ENCODE measurements at regions not wholly inside any gene's neighbourhood (a gene's known extent, or its start where the extent isn't known, plus 50 kb on each side); places are given as distances from the start of the nearest gene placed in this dataset.
"Not testable (repeated sequence)": the region's sequence is repeated elsewhere in the genome, so short reads cannot be mapped to it uniquely, and the experiment has no call there.

DNA sequence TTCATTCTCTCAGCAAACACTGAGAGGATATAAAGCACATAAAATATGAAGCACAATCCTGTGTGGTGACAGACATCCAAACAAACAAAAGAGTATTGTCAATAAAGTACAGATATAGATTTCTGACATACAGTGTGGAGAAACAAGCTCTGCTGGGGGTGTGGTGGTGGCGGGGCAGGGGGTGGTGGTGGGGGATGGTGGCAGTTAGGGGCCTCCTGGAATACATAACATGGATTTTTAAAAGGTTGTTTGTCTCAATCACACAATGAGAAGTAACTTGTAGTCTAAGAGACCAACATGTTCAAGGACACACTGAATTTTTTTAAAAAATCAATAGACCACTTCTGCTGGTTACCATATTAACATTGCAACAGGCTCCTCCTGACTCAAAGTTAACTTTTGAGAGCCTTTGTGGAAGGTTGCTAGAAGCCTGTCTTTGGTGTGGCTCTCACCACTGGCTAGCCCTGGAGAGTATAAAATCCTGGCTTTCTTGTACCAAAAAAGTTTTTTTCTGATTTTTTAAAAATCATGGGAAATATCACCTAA, 1197.4 kb downstream of the SUCLG1 start:
- DNase-seq (ENCODE audit: low read depth), result no peak

DNA sequence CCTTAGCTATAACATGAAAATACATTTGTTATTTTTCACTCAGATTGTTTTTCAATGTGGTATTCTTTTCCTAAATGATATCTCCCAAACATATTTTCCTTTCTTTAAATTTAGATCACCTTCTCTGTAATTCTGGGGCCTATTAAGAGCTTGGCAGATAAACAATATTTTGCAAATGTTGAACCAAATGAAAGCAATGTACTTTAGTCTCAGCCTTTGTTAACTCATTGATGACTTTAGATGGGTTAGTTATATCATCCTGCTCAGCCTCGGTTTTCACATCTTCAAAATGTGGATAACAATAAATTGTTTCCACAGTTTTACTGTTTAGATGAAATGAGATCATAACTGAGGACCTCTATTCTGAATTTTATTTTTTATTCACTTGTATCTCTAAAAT, 1205.2 kb downstream of the SUCLG1 start:
- DNase-seq (ENCODE audit: low read depth), result no peak

DNA sequence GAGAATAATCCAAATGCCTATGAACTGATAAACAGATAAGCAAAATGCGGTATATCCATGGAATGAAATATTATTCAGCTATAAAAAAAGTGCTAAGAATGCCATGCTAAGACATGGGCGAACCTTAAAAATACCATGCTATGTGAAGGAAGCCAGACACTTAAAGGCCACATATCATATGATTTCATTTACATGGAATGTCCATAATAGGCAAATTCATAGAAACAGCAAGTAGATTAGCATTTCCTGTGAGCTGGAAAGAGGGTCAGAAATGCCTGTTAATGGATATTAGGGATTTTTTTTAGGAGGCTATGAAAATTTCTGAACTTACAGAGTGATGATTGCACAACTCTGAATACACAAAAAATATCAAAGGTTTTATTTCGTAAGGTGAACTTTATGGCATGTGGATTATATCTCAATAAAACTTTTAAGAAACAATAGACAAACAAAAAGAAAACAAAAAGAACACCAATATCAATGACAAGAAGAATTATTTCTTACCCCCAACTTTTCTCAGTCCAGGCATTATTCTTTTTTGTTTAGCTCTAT, 1207.7 kb downstream of the SUCLG1 start:
- peak; percentile 41 for DNase-seq (ENCODE audit: low read depth)

DNA sequence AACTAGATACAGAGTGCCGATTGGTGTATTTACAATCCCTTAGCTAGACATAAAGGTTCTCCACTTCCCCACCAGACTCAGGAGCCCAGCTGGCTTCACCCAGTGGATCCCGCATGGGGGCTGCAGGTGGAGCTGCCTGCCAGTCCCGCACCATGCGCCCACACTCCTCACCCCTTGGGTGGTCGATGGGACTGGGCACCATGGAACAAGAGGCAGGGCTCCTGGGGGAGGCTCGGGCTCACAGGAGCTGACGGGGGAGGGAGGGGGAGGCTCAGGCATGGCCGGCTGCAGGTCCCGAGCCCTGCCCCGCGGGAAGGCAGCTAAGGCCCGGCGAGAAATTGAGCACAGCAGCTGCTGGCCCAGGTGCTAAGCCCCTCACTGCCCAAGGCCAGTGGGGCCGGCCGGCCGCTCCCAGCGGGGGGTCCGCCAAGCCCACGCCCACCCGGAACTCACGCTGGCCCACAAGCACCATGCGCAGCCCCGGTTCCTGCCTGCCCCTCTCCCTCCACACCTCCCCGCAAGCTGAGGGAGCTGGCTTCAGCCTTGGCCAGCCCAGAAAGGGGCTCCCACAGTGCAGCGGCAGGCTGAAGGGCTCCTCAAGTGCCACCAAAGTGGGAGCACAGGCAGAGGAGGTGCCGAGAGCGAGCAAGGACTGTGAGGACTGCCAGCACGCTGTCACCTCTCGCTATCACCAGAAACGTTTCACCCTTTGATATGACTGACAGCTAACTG, 1213.1 kb downstream of the SUCLG1 start:
- not testable (repeated sequence) for DNase-seq (ENCODE audit: low read depth)

DNA sequence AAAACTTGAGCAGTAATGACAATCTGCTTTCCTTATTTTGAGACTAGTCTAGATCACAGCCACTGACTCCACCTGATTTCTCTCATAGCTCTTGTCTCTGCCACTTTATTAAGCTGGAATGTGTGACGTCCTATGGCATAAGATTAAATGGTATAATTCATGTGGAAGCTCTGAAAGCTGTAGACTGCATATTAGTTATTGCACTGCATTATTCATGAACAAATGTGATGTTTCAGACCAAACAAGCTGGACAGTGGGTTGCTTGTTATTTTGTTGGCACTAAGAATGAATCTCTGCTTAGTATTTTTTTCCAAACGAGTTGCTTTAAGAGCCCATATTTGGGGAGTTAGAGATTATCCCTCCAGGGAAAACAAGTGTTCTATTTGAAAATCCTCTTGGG, 1218.5 kb downstream of the SUCLG1 start:
- DNase-seq (ENCODE audit: low read depth), result no peak

DNA sequence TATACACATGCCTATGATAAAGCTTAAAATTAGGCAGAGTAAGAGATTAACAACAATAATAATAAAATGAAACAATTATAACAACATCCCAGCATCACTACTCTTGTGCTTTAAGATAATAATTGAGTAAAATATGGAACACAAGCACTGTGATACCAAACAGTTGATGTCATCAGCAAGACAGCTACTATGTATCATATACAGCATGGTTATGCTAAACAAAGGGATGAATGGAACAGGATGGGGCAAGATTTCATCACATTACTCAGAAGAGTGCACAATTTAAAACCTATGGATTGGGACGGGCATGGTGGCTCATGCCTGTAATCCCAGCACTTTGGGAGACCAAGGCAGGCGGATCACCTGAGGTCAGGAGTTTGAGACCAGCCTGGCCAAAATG, 1221.0 kb downstream of the SUCLG1 start:
- DNase-seq (ENCODE audit: low read depth), result no peak

DNA sequence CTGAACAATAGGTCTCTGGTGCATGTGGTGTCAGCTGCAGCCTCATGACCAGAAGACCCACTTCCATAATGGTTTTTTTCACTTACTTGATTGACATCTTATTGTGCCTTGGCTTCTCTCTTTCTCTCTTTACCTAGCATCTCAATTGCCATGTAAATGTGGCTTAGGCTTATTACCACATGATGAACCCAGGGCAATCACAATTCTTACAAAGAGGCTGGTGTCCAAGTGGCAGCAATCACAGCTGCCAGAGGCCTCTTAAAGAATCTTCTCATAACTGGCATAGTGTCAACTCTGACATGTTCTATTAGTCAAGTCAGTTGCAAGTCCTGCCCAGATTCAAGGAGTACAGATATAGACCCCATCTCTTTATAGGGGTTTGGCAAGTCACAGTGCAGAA, 1224.8 kb downstream of the SUCLG1 start:
- no peak for DNase-seq (ENCODE audit: low read depth)

DNA sequence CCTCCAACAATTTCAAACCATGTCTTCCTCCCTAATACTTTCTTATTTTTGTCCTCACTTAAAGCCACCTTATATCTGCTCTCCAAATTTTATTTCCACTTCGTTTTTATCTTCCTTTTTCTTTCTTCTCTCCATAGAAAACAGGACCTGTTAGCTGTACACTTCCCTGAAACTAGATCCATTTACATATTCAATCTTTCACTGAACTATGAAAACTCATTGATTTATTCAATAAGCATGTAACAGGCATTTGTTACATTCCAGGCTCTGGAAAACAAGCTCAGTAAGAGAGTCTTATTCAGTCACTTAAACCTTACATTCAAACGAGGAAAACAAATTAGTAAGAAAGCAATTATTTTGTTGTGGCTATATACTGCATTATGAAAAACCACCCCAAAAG, 1225.3 kb downstream of the SUCLG1 start:
- DNase-seq (ENCODE audit: low read depth), result no peak

DNA sequence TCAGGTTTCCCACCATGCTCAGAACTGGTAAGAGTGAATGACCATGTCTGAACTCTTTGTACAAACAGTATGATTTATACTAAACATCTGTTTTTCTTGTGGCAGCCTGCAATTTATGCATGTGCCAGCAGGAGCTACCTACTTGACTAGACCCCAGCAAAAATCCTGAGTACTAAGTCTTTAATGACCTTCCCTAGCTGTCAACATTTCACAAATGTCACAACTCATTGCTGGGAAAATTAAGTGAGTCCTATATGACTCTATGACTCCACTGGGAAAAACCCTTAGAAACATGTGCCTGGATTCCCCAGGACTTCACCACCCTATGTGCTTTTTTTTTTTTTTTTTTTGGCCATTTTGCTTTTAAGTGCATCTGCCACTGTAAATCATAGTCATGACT, 1225.8 kb downstream of the SUCLG1 start:
- DNase-seq (ENCODE audit: low read depth), result peak; percentile 4

DNA sequence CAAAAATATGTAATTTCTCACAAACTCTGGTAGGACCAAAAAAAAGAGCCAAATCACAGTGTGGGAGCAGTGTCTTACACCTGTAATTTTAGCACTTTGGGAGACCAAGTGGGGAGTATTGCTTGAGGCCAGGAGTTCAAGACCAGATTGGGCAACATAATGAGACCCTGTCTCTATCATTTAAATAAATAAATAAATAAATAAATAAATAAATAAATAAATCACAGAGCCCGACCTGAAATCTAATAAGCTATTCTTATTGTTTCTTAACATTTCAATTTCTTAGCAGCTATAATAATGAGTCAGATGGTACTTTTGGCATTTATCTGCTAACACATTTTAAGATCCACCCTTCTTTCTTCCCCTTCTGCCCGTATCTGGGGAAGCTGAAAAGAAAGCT, 1229.6 kb downstream of the SUCLG1 start:
- DNase-seq (ENCODE audit: low read depth), result no peak

DNA sequence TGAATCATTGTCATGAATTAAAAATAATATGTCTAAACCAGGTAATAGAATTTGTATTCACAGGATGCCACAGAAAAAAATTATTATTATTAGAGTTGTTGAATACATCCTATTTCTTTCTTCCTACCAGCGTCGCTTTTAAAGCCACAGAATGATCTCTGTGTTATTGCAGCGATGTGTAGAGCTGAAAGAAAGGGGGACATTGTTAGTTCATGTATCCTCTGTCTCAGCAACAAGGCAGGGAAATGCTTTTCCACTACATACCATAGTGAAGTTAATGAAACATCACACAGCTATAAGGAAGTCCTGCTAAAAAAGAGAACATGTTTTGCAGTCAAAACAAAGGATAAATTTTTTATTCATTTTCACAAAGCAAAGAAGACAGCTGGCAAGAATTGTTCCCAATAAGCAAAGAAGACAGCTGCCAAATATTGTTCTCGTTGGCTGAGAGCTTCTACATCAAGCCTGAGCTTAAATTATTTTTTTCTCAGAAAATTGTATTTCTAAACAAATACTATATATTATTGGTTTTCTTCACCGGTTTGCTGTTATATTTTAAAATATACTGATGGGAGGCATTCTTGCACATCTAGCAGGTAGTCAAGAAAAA, 1234.4 kb downstream of the SUCLG1 start:
- DNase-seq (ENCODE audit: low read depth), result no peak

DNA sequence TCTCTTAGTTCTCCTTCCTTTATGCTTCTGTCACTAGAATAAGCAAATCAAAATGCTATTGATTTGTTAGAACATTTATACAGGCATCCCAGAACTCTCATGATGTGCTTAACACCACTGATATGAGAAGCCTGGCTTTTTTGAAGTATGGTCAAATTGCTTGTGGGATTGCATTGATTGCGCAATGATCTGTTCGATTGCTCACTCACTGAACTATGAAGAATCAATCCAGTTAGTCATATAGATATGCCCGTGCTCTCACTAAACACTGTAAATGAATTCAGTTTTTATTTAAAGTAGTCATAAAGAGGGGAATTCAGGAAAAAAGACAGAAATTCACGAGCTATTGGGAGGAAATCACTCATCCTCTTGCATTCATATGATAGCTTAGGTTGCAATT, 1237.8 kb downstream of the SUCLG1 start:
- DNase-seq (ENCODE audit: low read depth), result peak; percentile 21

DNA sequence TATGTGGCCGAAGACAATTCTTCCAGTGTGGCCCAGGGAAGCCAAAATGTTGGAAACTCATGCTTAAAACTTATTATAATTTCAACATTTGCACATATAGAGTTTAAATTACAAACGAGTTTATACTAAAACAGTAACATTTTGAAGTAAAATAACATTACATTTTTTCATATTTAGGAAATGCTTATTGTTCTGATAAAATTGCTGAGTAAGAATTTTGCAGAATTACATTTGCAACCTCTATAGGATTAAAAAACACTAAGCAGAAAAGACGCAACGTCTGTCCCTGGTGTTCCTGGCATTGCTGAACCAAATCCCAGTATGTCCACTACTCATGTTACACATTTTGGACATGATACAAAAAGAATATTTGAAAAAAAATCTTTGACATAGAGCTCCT, 1241.2 kb downstream of the SUCLG1 start:
- no peak for DNase-seq (ENCODE audit: low read depth)

DNA sequence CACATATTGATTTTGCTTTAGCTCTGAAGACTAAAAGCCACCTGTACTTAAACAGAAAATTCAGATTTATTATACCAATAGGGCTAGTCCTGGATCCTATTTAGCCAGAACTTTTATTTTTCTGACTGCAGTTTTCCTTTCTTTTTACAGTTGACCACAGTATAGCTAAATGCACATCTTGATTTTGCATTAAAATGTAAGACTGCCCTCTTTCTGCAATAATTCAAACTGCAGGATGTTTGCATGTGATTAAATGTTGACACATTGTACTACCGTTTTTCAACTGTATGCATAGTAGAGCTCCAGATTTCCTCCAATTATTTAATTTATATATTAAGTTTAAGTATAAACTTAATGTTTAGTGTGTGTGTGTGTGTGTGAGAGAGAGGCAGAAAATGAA, 1262.9 kb downstream of the SUCLG1 start:
- peak; percentile 35 for DNase-seq (ENCODE audit: low read depth)

DNA sequence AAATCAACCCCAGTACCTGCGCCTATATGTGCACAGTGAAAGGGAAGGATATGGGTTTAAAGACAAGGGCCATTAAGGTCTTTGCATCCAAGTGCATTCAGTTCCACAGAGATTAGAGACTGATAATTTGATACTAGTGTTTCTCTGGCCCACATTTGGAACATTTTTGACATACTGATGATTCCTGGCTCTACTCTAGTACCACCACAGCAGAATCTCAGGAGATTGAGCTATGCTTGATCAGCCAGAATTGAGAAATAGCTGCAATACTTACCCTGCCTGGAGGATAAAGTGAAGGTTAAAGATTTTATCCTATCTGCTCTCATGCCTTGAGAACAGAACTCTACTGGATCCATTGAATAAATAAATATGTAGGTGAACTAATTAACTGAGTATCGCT, 1267.8 kb downstream of the SUCLG1 start:
- DNase-seq (ENCODE audit: low read depth), result peak; percentile 7

DNA sequence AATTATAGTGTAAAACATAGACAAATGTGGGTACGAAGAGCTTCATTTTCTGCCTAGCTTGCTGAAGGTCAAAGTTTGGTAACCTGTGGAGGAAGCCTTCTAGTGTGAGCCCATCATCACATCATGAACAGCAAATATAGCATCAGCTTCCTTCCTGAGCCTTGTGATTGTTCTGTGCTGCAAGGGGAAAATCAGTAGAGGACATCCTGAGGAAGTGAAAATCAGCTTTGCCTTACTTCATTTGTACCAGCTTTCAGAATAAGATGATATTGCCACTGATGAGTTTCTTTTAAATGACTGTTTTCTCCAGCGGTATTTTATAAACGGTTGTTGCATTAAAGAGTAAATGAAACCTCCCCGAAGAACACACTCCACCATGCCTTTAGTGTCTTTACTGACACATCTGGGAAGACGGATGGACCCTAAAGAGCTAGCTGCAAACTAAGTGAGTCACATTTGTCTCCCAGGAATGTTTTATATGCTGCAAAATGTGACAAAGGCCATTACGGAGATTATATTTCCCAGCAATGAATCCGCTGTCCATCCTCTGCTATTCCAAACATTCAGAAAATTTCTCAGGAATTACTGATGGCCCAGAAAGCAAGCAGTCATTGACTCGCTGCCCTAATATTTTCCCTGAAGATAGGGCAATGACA, 1272.8 kb downstream of the SUCLG1 start:
- peak; percentile 63 for DNase-seq (ENCODE audit: low read depth)

DNA sequence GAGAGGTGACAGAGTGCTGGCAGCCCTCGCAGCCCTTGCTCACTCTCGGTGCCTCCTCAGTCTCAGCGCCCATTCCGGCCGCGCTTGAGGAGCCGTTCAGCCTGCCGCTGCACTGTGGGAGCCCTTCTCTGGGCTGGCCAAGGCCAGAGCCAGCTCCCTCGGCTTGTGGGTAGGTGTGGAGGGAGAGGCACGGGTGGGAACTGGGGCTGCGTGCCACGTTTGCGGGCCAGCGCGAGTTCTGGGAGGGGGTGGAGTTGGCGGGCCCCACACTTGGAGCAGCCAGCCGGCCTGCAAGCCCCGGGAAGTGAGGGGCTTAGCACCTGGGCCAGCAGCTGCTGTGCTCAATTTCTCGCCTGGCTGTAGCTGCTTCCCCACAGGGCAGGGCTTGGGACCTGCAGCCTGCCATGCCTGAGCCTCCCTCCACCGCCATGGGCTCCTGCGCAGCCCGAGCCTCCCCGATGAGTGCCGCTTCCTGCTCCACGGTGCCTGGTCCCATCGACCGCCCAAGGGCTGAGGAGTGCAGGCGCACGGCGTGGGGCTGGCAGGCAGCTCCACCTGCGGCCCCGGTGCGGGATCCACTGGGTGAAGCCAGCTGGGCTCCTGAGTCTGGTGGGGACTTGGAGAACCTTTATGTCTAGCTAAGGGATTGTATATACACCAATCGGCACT, 1278.1 kb downstream of the SUCLG1 start:
- not testable (repeated sequence) for DNase-seq (ENCODE audit: low read depth)

DNA sequence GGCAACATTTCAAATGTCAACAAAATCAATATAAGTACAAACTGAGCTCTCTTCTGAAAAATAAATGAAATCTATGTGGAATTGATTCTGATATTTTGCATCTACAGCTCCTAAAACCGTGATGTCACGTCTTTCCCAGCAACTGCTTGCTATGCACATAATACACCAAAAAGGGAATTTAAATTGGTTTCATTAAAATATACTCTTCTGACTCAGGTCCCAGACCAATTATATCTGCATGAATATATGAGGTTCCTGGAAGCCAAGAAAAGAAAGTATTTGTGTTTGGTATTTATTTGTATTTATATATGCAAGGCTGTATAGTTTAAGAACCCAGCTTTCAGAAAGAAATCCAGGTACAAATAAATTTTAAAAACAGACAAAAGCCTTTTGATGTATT, 1282.5 kb downstream of the SUCLG1 start:
- no peak for DNase-seq (ENCODE audit: low read depth)

DNA sequence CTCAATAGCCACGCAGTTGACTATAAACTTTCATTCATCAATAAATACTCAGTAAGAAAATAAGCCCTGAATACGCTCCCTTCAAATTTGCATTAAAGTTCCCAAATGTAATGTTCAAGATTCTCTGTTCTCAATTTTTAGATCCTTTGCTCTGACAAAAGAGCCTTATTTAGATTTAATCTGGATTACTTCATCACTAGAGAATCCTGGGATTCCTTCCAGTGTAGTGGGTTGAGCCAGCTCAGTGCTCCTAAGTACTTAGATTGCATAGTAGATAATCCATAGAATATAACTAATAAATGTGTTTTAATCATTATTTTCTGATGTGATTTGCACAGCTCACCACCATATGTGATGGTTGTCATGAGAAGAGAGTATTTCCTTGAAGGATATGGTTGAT, 1286.2 kb downstream of the SUCLG1 start:
- DNase-seq (ENCODE audit: low read depth), result peak; percentile 41

DNA sequence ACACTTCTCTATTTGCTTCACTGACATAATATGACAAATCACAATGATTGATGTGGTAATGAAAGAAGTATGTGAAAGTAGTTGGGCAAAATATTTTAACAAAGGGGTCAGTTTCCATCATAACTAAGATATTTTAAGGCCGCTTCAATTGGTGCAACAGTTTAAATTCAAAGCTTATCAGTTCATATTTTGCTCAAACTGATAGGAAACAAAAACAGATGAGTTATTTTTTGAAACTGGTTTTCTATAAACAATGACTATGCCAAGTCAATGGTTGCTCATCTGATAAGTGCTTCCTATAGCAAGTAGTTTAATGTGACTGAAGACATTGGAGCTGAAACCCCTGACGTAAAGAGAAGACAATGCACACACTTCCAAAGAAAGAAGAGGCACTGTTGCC, 1290.7 kb downstream of the SUCLG1 start:
- DNase-seq (ENCODE audit: low read depth), result no peak

DNA sequence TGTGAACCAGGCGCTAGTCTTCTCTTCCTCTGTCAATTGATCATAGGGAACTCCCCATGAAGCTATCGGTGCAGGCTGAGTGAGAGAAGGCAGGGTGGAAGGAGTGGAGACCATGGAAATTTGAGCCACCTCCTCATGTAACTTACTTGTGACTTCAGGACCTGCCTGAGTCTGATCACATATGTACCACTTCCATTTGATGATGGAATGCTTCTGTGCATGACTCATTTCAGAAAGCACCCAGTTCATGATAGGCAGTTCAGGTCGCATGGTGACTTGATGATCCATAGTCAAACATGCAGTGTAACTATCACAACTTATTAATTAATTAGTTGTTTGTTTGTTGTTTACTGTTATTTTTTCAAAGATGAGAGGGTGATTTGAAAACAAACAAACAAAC, 1296.7 kb downstream of the SUCLG1 start:
- no peak for DNase-seq (ENCODE audit: low read depth)

DNA sequence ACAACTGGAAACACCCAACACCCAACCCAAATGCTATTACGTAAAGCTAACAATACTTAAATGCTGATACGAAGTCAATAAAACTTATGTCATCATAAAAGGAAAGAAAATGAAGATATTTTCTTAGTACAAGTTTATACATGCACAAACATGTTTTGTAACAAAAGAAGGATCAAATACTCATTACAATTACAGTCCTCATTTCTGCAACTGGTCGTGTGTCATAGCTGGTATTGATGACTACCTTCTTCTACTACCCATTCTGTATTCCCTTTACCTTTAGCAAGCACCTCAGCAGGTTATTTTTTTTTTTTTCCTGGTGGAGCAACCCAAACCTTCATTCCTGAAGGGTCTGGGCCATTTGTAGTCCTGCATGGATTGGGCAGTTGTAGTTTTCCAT, 1298.5 kb downstream of the SUCLG1 start:
- DNase-seq (ENCODE audit: low read depth), result no peak
